ENCODE measurements at regions not wholly inside any gene's neighbourhood (a gene's known extent, or its start where the extent isn't known, plus 50 kb on each side); places are given as distances from the start of the nearest gene placed in this dataset.

DNA sequence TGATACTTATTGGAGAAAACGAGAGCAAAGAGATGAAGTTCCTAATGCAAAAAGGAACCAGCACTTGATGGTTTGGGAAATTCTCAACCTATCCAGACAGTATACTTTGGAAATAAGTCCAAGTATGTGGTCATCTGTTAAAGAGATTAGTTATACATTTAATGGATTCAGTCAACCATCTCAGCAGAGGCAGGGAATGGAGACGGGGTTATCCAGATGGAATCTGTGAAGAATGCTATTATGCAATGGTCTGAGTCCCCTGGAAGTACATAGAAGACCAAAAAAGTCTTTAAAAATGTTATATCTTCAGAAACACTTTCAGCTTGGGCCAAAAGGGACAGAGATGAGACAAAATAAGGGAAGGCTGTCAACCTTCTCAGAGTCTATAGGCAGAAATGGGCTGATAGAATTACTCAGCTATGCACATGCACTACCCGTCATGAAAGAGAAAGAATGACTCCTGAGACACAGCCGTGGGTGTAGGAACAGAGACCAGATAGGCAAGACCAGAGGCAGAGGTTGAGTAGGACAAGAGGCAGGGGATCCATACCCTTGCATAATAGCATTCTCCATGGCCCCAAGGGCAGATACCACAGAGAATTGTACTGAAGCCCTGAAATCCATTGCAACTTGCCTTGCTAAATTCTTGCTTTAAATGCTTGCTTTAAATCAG lies 738.8 kb upstream of the POT1 start:
- ATAC-seq: no peak
- DNase-seq: no peak

- DNase-seq (no peak), ATAC-seq (no peak)
Measured at GRCh38 chr7:125664625-125665024, 735.0 kb upstream of the POT1 start.

GRCh38 chr7:125663961-125664360 lies 734.3 kb upstream of the POT1 start:
- DNase-seq (no peak), ATAC-seq (no peak)

DNA sequence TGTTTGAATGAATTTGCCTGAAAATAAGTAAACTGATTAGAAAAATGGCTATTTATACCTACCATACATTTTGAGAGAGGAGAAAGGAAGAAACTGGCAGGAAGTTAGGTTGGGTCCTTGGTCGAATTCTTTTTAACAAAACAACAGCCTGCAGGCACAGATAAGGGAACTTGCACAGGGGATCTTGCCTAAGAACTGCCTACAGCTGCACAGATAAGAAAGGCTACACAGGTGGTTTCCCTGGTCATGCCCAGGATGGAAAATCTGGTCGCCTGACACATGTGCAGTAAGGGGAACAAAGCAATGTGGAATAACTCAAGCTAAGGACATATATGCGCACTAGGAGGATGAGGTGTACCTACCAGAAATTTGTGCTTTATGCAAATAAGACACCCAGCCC lies 732.1 kb upstream of the POT1 start:
- ATAC-seq (no peak), DNase-seq (no peak)

- ATAC-seq (no peak), DNase-seq (no peak)
Measured at GRCh38 chr7:125661006-125661405, 731.4 kb upstream of the POT1 start.

DNA sequence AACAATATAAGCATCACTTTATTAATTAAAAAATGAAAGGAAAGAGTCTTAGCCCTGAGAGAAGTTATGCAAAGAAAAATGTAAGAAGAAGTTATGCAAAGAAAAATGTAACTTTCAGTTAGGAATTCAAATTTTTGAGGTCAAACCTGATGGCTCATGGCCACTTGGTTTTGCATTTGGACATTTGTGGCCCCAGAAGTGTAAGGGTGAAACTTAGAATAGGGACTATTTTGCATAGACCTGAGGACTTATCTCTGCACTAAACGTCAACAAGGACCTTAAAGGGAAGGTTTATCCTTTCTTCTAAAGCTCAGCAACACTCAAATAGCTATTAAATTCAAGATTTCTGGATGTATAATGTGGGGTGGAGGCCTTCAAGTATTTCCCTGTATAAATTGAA lies 724.5 kb upstream of the POT1 start:
- no peak for ATAC-seq
- DNase-seq: no peak

GRCh38 chr7:125651823-125652528 lies 722.4 kb upstream of the POT1 start:
- ATAC-seq (no peak), DNase-seq (no peak)

DNA sequence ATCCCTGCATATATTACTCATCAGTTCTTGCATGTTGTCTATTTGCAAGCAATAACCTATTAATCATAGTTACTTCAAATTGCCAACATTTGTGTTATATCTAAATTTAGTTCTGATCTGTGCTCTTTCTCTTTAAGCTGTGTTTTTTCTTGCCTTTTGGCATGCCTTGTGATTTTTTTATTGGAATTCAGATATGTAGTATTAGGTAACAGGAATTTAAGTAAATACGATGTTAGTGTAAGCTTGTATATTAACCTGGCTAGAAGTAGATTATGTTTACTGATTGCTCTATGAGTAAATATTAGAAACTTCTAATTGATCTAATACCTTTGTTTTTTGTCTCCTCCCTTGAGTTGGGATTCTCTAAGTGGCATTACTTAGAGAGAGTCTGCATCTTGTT lies 718.9 kb upstream of the POT1 start:
- DNase-seq: no peak
- ATAC-seq: no peak

GRCh38 chr7:125645770-125646169 lies 716.1 kb upstream of the POT1 start:
- ATAC-seq (no peak), DNase-seq (no peak)

GRCh38 chr7:125644109-125644508 lies 714.5 kb upstream of the POT1 start:
- DNase-seq (no peak), ATAC-seq (no peak)

- DNase-seq (no peak), ATAC-seq (no peak)
Measured at GRCh38 chr7:125643302-125643701, 713.7 kb upstream of the POT1 start.

DNA sequence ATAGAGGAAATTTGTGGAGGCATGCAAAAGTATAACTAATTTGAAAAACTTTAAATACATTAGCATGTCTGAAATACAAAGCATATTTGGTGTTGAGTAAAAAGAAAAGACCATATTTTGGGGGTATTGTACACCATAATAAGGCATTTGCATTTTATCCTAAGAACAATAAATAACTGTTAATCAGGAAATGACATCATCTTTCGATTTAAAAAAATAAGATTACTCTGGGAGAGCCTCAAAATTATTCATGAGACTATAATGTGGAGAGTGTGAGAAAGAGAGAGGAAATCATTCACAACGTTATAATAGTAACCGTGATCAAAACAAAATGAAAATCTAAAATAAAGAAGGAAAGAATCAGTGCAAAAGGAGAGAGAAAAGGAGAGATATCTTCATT lies 712.3 kb upstream of the POT1 start:
- DNase-seq: no peak
- no peak for ATAC-seq

- ATAC-seq (no peak), DNase-seq (no peak)
Measured at GRCh38 chr7:125636320-125636962, 706.8 kb upstream of the POT1 start.

GRCh38 chr7:125618516-125618915 lies 688.9 kb upstream of the POT1 start:
- ATAC-seq: no peak
- no peak for DNase-seq

GRCh38 chr7:125611582-125611981 lies 682.0 kb upstream of the POT1 start:
- no peak for ATAC-seq

GRCh38 chr7:125606671-125607070 lies 677.0 kb upstream of the POT1 start:
- ATAC-seq: no peak

More at GRCh38 chr7:125611582-125611981, 682.0 kb upstream of the POT1 start:
- DNase-seq: no peak

GRCh38 chr7:125605241-125605640 lies 675.6 kb upstream of the POT1 start:
- DNase-seq: no peak

More at GRCh38 chr7:125606671-125607070, 677.0 kb upstream of the POT1 start:
- no peak for DNase-seq

GRCh38 chr7:125602441-125602840 lies 672.8 kb upstream of the POT1 start:
- no peak for DNase-seq
- ATAC-seq: no peak

More at GRCh38 chr7:125605241-125605640, 675.6 kb upstream of the POT1 start:
- no peak for ATAC-seq

GRCh38 chr7:125599387-125599786 lies 669.8 kb upstream of the POT1 start:
- ATAC-seq: no peak
- DNase-seq: no peak

DNA sequence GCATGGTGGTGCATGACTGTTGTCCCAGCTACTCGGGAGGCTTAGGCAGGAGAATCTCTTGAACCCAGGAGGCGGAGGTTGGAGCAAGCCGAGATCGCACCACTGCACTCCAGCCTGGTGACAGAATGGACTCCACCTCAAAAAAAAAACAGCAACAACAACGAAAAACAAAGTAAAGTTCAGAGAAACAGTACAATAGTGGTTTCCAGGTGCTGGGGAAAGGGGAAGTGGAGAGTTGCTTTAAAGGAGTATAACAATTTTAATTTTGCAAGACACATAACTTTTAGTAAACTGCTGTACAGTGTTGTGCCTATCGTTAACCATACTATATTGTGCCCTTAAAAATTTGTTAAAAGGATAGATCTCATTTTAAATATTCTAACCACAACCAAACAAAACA lies 662.7 kb upstream of the POT1 start:
- ATAC-seq (no peak), DNase-seq (no peak)

DNA sequence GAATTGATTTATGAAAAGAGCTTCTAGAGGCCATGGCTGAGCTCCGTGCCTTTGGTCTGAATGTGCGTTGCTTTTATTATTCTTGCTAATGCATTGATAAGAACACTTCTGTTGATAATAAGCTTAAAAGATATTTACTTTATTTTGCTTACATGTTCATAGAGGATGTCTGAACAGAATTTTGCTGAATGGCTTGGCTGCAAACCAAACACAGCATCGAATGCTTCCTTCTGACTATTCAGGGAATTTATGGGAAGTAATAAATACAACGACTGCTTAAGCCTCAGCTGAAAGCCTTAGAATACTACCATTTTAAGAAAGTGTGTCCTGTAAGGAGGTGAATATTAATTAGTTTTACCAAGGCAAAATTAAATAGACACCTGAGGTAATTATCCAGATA lies 643.5 kb upstream of the POT1 start:
- no peak for ATAC-seq
- DNase-seq: no peak

DNA sequence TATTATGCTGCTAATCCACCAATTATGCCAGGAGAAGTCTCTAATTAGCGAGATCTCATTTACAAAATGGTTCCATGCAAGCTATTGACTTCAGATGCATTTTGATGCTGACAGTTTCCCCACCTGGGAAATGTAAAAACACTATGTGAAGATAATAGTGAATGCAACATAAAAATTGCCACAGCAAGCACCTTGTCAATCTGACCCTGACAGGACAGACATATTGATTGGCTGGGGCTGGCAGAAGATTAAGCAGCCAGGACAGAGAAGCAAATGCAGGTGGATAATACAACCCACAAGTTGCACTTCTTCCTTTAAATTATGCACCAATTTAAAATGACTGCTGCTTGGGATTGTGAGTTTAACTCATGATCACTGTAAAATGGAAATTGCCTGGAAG lies 642.8 kb upstream of the POT1 start:
- DNase-seq (no peak), ATAC-seq (no peak)

DNA sequence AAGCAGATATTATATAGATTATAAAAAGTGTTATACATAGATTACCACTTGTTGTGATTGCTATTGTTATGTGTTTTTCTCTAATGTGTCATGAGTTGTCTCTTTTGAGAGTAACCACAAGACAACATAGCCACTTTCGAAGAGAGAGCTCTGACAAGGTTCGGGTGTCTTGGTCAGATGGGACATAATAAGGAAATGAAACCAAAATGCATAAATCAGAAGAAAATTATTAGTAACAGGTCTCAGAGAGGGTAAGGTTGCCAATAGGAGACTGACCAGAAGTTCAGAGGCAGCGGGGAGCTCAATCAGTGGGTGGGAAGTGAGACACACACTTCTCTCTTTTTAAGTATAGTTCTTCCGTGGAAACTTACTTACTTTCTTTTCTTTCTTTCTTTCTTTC lies 639.2 kb upstream of the POT1 start:
- no peak for ATAC-seq
- no peak for DNase-seq

DNA sequence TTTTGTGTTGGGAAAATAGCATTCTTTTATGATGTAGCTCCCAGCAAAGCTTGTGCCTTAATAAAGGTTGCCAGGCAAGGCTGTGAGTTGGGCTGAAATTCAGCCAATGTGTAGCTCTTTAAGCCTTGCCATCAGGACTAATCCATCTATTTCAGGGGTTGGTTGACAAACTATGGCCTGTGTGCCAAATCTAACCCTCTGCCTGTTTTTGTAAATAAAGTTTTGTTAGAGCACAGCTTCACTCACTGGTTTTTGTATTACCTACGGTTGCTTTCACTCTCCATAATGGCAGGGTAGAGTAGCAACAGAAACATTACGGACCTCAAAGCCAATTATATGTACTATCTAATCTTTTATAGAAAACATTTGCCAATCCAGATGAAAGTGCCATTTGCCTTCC lies 638.1 kb upstream of the POT1 start:
- no peak for DNase-seq
- ATAC-seq: no peak

Data from stimulated activated naive CD8-positive, alpha-beta T cell treated with anti-CD3 and anti-CD28 coated beads, Interleukin-15, Interleukin-2, amounts not matched to agents 100 U/mL and 50 U/mL, for 24 hours (primary cell).